HCT116 (cell line): ENCODE measurements at regions not wholly inside any gene's neighbourhood (a gene's known extent, or its start where the extent isn't known, plus 50 kb on each side); places are given as distances from the start of the nearest gene placed in this dataset.

Experiments
- CTCF ChIP-seq, 3 experiments: fragments of 200-600 bp in 1 of 3; sonication (generic) in 1 of 3; IDR thresholded peaks in 2 of 3; conservative IDR thresholded peaks in 1 of 3; 2 replicates each; pipeline ENCODE4 v1.5.1; 2012 to 2017; ENCODE audit warnings: low read depth in 2 of 3, low read length in 2 of 3, antibody characterized with exemption in 1 of 3, borderline replicate concordance in 1 of 3, control low read depth in 1 of 3, mild to moderate bottlenecking in 1 of 3, mixed read lengths in 1 of 3, mixed run types in 1 of 3, moderate library complexity in 1 of 3; ENCODE audit not compliant: insufficient read depth in 1 of 3
- EZH2phosphoT487 ChIP-seq: fragments of 200-600 bp; IDR thresholded peaks from 2 replicates; pipeline ENCODE4 v1.6.1; 2018; ENCODE audit warnings: antibody characterized with exemption, borderline replicate concordance
- FOSL1 ChIP-seq: IDR thresholded peaks from 2 replicates; pipeline ENCODE4 v1.6.1; 2012; ENCODE audit warnings: low read depth
- POLR2AphosphoS5 ChIP-seq: IDR thresholded peaks from 2 replicates; pipeline ENCODE4 v1.6.1; 2011; ENCODE audit warnings: mild to moderate bottlenecking, low read depth, low read length, moderate library complexity

GRCh38 chr2:217739741-217740140, 263.1 kb downstream of the TNS1 start:
- no peak for TF ChIP-seq CTCF (IDR thresholded peaks at IDR 0.05 in 2 of 3, conservative IDR thresholded peaks at IDR 0.05 in 1 of 3; ENCODE audit: borderline replicate concordance in 1 of 3, insufficient read depth in 1 of 3, low read depth in 2 of 3, low read length in 2 of 3)
- TF ChIP-seq EZH2phosphoT487 = no peak
- TF ChIP-seq FOSL1 = no peak
- TF ChIP-seq POLR2AphosphoS5 = no peak
